ENCODE measurements at regions not wholly inside any gene's neighbourhood (a gene's known extent, or its start where the extent isn't known, plus 50 kb on each side); places are given as distances from the start of the nearest gene placed in this dataset.
"Not testable (repeated sequence)": the region's sequence is repeated elsewhere in the genome, so short reads cannot be mapped to it uniquely, and the experiment has no call there.

GRCh38 chr18:57913686-57914085 lies 110.6 kb upstream of the ATP8B1 start:
- no peak for DNase-seq

- DNase-seq: no peak
Measured at GRCh38 chr18:57910817-57911216, 107.7 kb upstream of the ATP8B1 start.

DNA sequence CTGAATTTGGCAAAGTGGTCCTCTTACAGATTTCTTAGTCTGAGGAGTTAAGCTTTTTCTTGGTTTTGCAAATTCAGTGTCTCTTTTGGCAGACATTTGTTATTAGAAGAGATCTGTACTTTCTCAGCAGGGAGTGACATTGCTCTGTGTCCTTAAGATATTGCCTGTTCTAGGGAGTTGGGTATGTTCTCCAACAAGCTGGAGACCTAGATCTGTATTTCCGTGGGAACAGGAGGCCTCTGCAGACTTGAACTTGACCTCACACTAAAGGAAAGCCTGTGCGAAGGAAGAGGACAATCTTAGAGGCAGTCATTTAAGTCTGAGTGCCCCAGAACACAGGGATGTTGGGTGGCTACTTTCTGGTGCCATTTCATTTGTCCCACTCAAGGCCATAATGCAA lies 107.0 kb upstream of the ATP8B1 start:
- no peak for DNase-seq

GRCh38 chr18:57909620-57910019 lies 106.5 kb upstream of the ATP8B1 start:
- DNase-seq: no peak

GRCh38 chr18:57908092-57908491 lies 105.0 kb upstream of the ATP8B1 start:
- no peak for DNase-seq

- DNase-seq: no peak
Measured at GRCh38 chr18:57907550-57907949, 104.4 kb upstream of the ATP8B1 start.

DNA sequence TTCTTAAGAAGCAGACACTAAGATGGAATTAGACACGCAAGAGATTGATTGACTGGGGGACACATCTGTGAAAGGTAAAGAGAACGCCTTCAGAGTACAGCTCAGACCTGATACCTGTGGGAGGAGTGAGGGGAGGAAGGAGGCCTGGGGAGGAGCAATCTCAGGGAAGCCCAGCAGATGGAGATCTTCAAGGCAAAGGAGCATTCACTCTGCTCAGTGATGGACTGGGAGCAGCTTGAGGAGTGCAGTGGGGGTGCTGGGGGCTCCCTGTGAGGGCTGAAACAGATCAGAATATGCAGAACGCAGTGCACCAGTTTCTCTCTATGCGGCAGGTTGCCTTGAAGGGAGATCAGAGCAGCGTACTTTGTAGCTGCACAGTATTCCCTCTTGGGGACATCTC lies 103.7 kb upstream of the ATP8B1 start:
- DNase-seq: no peak

GRCh38 chr18:57904535-57904934 lies 101.4 kb upstream of the ATP8B1 start:
- DNase-seq: no peak

DNA sequence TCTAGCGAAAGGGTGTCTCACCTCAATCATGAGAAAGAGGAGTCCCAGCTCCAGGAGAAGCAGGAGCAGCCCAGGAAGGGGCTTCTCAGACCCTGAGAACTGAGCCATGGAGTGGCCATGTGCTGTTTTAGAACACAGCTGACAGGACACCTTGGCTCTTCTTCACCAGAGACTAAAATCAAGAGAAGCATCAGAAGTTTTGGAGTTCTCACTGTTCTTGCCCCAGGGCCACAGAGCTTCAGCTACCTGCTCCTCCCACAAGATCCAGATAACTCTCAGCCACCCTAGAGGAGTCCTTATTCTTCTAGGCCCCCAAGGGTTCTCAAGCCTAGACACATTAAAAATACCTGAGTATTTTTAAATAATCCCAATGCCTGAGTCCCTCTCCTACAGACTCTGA lies 99.6 kb upstream of the ATP8B1 start:
- DNase-seq: no peak

DNA sequence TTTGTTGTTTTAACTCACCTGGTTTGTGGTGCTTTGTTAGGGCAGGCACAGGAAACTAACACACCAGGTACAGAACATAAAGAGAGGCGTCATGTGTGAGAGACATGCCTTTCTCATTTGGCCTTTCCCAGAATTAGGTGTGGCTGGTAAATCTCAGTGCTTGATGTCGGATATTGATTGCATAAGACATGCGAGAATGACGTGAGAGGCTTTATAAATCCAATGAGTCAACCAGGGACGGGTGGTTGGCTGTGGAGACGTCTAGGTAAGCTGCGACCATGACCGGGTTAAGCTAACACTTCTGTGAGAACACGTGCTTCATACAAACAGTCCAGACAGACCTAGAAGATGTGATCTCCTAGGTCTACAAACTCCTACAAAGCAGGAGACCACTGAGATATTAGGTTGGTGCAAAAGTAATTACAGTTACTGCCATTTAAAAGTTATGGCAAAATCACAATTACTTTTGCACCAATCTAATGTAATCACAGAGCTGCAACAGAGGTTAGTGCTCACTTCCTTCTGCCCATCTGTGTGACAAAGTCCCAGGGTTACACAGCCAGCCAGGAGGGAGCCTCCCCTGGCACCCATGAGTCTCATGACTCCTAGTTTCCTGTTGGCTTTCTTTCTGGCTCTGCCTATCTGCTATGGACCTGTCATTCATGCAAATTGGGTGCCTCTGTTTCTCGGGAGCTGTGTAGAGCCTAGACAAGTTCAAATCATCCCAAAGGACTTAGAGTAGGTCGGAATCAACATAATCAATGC lies 98.9 kb upstream of the ATP8B1 start:
- no peak for DNase-seq

- DNase-seq: no peak
Measured at GRCh38 chr18:57900906-57901435, 97.9 kb upstream of the ATP8B1 start.

DNA sequence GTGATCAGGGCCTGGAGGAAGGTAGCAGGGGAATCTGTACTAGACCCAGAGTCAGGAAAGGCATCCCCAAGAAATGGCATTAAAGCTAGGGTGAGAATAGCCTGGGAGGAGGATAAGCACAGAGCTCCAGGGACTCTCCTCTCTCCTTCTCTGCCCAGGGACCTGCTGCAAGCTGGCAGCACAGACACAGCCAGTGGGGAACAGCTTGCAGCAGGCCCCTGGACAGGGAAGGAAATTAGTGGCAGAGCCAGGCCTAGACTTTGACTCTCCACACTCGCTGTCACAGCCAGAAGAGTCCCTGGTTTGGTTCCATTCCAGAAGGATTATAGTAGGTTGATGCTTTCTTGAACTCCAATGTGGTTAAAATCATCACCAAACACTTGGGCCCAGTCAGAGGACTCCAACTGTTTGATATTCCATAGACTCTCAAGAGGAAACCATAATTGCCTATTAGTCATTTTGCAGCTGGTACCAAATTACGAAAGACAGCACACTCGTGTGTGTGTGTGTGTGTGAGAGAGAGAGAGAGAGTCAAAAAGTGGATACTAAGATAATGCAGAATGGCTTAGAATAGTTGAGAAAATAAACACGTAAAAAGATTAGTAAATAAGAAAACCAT lies 95.5 kb upstream of the ATP8B1 start:
- no peak for DNase-seq

- no peak for DNase-seq
Measured at GRCh38 chr18:57895182-57895581, 92.1 kb upstream of the ATP8B1 start.

DNA sequence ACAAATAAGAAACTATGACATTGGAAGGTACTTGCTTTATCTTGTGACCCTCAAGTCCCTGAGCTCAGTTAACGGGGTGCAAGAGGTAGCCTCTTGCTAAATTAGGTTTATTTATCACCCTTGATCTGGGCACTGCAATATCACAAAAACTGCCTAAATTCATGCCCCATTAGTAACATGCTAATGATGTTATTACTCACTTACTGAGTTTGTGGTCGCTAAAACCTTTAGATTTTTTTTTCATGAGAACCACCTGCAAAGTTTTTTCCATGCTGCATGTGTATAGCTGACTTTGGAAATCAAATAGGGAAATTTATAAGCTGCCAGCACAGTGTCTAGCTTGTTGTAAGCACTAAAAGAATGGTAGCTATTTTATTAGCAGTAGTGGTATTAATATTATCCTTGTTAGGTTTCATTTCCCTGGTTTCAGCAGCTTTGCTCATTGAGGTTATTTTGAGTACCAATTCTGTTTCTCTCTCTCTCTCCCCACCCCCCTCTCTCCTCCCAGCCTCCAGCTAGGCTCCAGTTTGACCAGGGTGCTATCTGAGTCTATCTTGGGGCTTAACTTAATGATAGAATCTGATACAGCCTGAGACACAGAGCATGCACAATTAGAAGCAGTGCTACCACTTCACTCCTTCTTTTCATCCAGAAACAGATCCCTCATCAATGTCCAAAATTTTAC lies 88.7 kb upstream of the ATP8B1 start:
- DNase-seq: no peak

DNA sequence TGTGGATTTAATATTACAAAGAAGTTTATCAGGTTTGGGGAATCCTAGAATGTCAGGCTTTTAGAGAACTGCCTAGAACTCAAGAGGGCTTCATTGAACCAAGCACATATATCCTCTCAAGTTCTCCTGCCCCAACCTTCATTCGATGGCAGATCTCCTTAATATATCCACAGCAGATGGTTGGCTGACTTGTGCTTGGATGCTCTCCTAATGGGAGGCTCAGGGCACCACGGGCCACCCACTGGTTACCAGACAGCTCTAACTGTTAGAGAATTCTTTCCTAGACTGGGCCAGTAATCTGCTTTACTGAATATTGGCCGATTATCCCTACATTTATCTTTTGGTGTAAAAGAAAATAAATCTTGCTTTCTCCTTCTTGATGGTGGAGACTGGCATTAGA lies 87.2 kb upstream of the ATP8B1 start:
- DNase-seq: no peak

- DNase-seq: no peak
Measured at GRCh38 chr18:57889841-57890240, 86.7 kb upstream of the ATP8B1 start.

DNA sequence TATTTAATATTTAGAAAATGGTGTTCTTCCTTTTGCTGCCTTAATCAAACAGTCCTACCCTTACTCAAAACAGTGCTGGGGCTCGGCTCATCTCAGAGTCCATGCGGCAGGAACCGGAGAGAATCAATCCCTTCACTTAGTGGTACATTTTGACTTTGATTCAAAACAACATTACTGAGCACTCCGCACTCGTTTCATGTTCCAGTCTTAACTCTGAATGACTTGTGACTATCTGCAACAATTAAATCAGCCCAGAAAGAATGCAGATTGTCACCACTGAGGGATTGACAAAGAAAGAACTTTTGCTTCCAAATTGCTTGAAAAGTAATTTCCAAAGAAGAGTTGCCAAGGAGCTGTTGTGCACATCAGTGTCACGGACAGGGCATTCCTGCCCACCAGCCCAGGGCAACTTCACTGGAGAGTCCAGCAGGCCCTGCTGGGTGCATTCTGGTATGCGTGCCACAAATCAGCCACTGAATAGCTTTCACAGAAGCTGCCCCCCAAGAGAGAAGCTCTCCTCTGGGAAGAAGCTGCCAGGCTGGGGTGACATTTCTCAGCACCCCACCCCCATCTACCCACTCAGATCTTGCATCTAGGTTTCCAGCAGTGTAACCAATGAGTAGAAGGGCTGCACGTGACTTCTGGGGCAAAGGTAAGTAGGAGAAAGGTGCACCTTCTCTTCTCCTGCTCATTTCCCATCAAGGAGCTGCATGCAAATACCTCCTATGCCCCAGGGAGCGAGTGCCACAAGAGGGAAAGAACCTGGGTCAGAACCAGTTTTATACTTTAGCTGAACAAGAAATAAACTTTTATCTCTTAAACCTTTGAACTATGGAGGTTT lies 84.6 kb upstream of the ATP8B1 start:
- DNase-seq: no peak

GRCh38 chr18:57885931-57886330 lies 82.8 kb upstream of the ATP8B1 start:
- no peak for DNase-seq

- no peak for DNase-seq
Measured at GRCh38 chr18:57882465-57882864, 79.3 kb upstream of the ATP8B1 start.

DNA sequence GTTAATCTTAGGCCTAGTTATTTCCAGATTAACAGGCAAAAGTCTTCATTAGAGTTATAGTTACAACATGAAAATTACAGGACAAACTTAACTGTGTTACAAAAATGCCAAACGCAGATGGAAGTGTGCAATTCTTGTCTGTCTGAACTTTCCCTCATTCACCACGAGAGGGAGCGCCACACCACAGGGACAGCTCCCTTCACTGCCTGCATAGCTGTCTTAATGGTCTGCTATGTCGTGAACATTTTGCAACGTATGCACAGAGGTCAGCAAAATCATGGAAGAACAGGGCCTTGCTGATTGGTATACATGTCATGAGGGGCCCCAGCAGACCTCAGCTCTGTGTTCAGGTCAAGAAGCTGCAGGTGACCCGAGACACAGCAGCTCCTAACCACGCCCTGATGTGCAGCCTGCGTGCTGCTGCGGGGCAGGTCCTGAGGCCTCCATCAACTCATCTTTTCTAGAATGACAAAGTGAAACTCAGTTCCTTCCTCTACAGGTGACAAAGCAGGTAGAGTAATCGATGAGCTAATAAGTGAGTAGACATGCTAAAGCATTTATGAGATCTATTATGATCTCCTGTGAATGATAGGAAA lies 78.8 kb upstream of the ATP8B1 start:
- DNase-seq: peak; percentile 1

DNA sequence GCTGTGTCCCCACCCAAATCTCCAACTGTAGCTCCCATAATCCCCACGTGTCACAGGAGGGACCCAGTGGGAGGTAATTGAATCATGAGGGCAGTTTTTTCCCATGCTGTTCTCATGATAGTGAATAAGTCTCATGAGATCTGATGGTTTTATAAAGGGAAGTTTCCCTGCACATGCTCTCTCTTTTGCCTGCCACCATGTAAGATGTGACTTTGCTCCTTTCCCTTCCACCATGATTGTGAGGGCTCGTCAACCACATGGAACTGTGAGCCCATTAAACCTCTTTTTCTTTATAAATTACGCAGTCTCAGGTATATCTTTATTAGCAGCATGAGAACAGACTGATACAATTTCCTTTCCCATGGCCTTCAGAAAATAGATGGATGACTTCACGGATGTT lies 76.8 kb upstream of the ATP8B1 start:
- not testable (repeated sequence) for DNase-seq

DNA sequence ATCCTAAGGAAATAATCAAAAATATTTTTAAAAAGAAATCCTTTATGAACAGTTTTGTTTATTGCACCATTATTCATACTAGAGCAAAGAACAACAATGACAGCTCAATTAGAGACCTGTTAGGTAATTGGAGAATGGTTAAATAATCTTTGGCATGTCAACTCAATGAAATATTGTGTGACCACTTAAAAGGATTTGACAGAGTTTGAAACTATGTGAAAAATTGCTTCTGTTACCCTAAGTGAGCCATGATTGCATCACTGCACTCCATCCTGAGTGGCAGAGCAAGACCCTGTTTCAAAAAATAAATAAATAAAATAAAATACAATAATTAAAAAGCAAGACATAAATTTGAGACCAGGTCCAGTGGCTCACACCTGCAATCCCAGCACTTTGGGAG lies 66.1 kb upstream of the ATP8B1 start:
- DNase-seq: no peak

DNA sequence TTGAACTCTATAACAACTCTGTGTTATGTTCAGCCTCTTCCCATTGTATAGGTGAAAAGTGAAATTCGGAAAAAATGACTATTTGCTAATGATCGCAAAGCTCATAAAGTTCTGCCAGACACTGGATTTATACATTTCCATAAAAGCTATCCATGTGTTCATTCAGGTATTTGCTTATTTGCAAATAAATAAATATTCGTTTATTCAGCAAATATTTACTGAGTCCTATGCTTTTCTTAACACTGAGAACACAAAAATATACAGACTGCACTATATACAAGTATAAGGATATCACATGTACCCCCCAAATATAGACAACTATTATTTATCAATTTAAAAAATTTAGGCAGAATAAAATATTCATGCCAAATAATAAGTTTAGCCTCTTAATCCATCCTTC lies 63.2 kb upstream of the ATP8B1 start:
- DNase-seq: no peak
